Thymus (tissue), 11 donors: ENCODE measurements at regions not wholly inside any gene's neighbourhood (a gene's known extent, or its start where the extent isn't known, plus 50 kb on each side); places are given as distances from the start of the nearest gene placed in this dataset.
"Not testable (repeated sequence)": the region's sequence is repeated elsewhere in the genome, so short reads cannot be mapped to it uniquely, and the experiment has no call there.

Source experiments
- DNase-seq, 9 donors: peaks; one replicate each; pipeline ENCODE4 v3.0.0-alpha.2; 2013; ENCODE audit warnings: low spot score in 9 of 9, low read depth in 6 of 9, missing footprints in 1 of 9
- H3K27ac ChIP-seq, 2 donors: one replicate each; pipeline ENCODE4 v1.5.1; 2013; ENCODE audit warnings: control low read depth in 1 of 2, low read depth in 1 of 2, low read length in 1 of 2, mild to moderate bottlenecking in 1 of 2, moderate library complexity in 1 of 2
- H3K27me3 ChIP-seq, 2 donors: one replicate each; pipeline ENCODE4 v1.5.1; 2013; ENCODE audit warnings: low read length in 1 of 2; ENCODE audit not compliant: control insufficient read depth in 2 of 2, insufficient read depth in 1 of 2
- H3K36me3 ChIP-seq, 2 donors: one replicate each; pipeline ENCODE4 v1.5.1; 2013; ENCODE audit warnings: low read length in 1 of 2, mild to moderate bottlenecking in 1 of 2, moderate library complexity in 1 of 2; ENCODE audit not compliant: control insufficient read depth in 2 of 2, insufficient read depth in 2 of 2
- H3K4me1 ChIP-seq, 2 donors: one replicate each; pipeline ENCODE4 v1.5.1; 2013; ENCODE audit warnings: low read length in 2 of 2; ENCODE audit not compliant: control insufficient read depth in 2 of 2, insufficient read depth in 2 of 2
- H3K4me3 ChIP-seq, 2 donors: one replicate each; pipeline ENCODE4 v1.5.1; 2013; ENCODE audit warnings: low read length in 2 of 2, control low read depth in 1 of 2, mild to moderate bottlenecking in 1 of 2
- H3K9me3 ChIP-seq, 2 donors: one replicate each; pipeline ENCODE4 v1.5.1; 2013; ENCODE audit warnings: low read length in 1 of 2, mild to moderate bottlenecking in 1 of 2; ENCODE audit not compliant: control insufficient read depth in 2 of 2, insufficient read depth in 1 of 2
- WGBS: extraction: QIAGEN DNeasy Blood & Tissue Kit; methylation state at CpG from one replicate; pipeline ENCODE4 v1.1.7; 2013; 5-methylcytosine and 5-hydroxymethylcytosine counted together
- donor health status: healthy.

DNA sequence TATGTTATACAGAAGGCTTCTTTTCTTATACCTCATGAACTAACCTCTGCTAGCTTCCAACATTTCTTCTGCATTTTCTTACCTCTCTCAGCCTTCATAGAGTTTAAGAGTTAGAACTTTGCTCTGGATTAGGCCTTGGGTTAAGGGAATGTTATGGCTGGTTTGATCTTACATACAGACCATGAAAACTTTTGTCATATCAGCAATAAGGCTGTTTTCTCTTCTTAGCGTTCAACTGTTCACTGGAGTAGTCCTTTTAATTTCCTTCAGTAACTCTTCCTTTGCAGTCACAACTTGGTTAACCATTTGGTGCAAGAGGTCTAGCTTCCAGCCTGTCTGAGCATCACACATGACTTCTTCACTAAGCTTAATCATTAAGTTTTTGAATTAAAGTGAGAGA, 329.0 kb upstream of the CCNG1 start:
- H3K27ac ChIP-seq, result no peak overlapping the region
- H3K9me3 ChIP-seq, result no peaks in the 10 kb centered on the region
- no peaks in the 10 kb centered on the region for H3K4me1 ChIP-seq
- no peaks in the 10 kb centered on the region for H3K36me3 ChIP-seq
- 96% methylated on average over 1 of the region's 1 CpG for WGBS
- H3K4me3 ChIP-seq, result no peak overlapping the region
- no peak for DNase-seq
- H3K27me3 ChIP-seq, result no peaks in the 10 kb centered on the region

DNA sequence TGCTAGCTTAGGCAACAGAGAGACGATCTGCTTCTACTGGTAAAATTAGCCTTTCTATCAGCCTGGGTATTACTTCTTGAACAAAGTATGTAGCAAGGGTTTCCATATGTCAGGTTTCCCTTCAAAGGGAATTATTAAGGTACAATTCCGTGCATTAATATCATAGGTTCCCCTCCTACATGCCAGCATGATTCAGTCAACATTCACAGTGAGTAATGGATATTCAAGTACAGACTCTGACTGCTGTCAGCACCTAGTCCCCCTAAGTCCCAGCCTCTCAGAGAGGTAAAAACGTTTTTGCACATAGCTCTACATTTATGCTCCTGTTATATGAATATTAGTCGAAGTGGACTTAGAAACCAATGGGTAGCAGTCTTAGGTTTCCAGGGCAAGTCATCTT, 322.4 kb upstream of the CCNG1 start:
- H3K36me3 ChIP-seq, result no peaks in the 10 kb centered on the region
- H3K27me3 ChIP-seq, result no peaks in the 10 kb centered on the region
- H3K9me3 ChIP-seq, result no peaks in the 10 kb centered on the region
- 78% methylated on average over 4 of the region's 4 CpGs for WGBS
- H3K4me3 ChIP-seq, result no peak overlapping the region
- no peak for DNase-seq
- no peaks in the 10 kb centered on the region for H3K4me1 ChIP-seq
- H3K27ac ChIP-seq, result no peak overlapping the region

DNA sequence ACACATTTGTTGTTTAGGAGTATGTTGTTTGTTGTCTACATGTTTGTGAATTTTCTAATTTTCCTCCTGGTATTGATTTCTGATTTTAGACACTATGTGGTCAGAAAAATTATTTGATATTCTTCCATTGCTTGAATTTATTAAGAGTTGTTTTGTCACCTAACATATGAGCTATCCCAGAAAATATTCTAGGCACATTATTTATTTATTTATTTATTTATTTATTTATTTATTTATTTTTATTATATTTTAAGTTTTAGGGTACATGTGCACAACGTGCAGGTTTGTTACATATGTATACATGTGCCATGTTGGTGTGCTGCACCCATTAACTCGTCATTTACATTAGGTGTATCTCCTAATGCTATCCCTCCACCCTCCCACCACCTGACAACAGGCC, 320.8 kb upstream of the CCNG1 start:
- not testable (repeated sequence) for DNase-seq, H3K4me1 ChIP-seq
- WGBS, result 87% methylated on average over 2 of the region's 2 CpGs

DNA sequence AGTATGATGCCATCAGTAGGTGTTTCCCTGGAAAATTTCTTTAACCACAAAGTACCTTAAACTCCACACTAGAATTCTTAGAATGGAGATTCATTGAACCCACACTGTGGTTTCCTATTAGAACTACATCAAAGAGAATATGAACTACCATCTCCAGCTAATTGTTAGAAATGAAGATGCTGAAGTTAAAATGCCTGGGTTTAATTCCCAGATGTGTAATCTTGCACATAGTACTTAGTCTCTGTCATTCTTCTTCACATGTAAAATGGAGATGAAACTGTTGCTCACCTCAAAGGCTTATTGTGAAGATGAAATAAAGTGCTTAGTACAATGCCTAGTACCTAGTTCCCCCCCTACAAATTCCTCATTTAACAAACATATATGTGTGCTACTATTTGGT, 303.3 kb upstream of the CCNG1 start:
- Histone ChIP-seq H3K4me3 (no peak overlapping the region), H3K27ac (no peak overlapping the region), H3K27me3 (no peaks in the 10 kb centered on the region), H3K4me1 (no peaks in the 10 kb centered on the region), H3K9me3 (no peaks in the 10 kb centered on the region), H3K36me3 (no peaks in the 10 kb centered on the region)
- DNase-seq, result no peak

More for the DNA sequence above, 320.8 kb upstream of the CCNG1 start:
- H3K9me3 ChIP-seq, H3K36me3 ChIP-seq, H3K4me3 ChIP-seq, H3K27me3 ChIP-seq, H3K27ac ChIP-seq: not testable (repeated sequence)

DNA sequence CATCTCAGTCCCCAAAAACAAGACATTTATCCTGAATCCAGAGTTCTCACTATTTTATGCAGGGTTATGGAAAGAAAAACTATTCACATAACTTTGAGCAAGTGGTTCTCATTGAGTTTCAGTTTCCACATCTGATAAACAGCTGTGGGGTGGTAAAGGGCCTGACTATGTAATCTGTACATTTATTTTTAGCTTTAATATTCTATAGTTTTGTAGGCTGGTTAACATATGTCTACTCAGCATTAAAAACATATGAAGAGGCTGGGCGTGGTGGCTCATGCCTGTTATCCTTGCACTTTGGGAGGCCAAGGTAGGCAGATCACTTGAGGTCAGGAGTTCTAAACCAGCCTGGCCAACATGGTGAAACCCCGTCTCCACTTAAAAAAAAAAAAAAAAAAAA, 301.5 kb upstream of the CCNG1 start:
- no peaks in the 10 kb centered on the region for H3K36me3 ChIP-seq
- H3K4me3 ChIP-seq, result no peak overlapping the region
- no peaks in the 10 kb centered on the region for H3K27me3 ChIP-seq
- H3K9me3 ChIP-seq, result no peaks in the 10 kb centered on the region
- no peak overlapping the region for H3K27ac ChIP-seq
- DNase-seq, result no peak
- no peaks in the 10 kb centered on the region for H3K4me1 ChIP-seq
- WGBS, result 91% methylated on average over 2 of the region's 2 CpGs

DNA sequence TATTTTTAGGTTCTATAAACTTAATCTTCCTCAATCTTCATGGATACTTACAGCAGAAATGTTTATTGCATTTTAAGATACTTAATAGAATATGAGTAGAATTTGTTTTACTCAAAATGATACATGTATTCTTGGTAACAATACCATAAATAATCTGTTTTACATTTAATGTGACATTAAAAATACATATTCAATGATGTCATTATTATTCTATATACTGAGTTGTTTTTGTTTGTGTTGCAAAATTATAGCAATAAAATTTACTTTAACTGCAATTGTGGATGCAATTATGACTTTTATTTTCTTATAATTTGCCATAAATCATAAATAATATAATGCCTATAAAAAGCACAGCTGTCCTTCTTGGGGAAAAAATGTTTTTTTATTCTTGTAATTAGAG, 275.9 kb upstream of the CCNG1 start:
- no peaks in the 10 kb centered on the region for H3K4me1 ChIP-seq
- H3K4me3 ChIP-seq, result no peak overlapping the region
- H3K36me3 ChIP-seq, result no peaks in the 10 kb centered on the region
- no peak for DNase-seq
- H3K27me3 ChIP-seq, result no peaks in the 10 kb centered on the region
- H3K9me3 ChIP-seq, result peaks cover 0 to 9% of the 10 kb centered on the region in 2 donors
- H3K27ac ChIP-seq, result no peak overlapping the region

DNA sequence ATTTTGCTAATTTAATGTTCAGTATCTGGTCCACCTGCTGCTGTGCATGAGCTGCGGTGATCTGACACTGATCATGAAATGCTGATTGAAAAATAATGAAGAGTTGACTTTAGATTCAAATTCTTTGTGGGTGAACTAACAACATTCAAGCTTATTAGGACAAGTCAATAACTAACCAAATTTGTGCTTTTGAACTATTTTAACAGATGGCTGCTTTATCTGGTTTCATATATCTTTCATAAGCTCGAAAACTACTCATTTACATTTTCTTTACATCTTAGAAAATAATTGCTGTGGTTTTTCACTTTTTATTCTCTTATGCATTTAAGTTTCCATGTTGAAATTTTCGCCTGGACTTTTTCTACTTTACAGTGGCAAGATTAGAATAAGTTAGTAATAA, 274.8 kb upstream of the CCNG1 start:
- Histone ChIP-seq H3K27ac (no peak overlapping the region), H3K4me1 (no peaks in the 10 kb centered on the region), H3K4me3 (no peak overlapping the region), H3K27me3 (no peaks in the 10 kb centered on the region), H3K9me3 (peaks cover 0 to 9% of the 10 kb centered on the region in 2 donors), H3K36me3 (no peaks in the 10 kb centered on the region)
- WGBS, result 90% methylated on average over 3 of the region's 3 CpGs
- DNase-seq, result no peak

DNA sequence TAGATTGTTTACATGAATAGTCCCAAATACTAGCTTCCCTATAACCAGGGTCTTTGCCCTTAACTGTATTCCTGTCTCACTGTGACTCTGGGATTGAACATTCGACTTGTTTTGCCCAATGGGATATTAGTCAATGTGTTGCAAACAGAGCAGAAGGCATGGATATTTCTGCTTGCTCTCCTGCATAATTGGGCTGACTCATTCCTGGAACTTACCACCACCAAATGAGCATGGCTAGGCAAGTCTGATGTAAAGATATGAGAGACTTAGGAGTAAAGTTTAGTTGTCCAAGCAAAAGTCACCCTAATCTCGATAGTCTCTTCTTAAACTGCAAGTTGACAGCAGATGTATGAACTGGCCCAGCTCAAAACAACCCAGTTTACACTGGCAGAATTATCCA, 273.5 kb upstream of the CCNG1 start:
- Histone ChIP-seq H3K36me3 (no peaks in the 10 kb centered on the region), H3K9me3 (peaks cover 0 to 9% of the 10 kb centered on the region in 2 donors), H3K4me3 (no peak overlapping the region), H3K27ac (no peak overlapping the region), H3K4me1 (no peaks in the 10 kb centered on the region), H3K27me3 (no peaks in the 10 kb centered on the region)
- no peak for DNase-seq
- WGBS, result 89% methylated on average over 2 of the region's 2 CpGs

DNA sequence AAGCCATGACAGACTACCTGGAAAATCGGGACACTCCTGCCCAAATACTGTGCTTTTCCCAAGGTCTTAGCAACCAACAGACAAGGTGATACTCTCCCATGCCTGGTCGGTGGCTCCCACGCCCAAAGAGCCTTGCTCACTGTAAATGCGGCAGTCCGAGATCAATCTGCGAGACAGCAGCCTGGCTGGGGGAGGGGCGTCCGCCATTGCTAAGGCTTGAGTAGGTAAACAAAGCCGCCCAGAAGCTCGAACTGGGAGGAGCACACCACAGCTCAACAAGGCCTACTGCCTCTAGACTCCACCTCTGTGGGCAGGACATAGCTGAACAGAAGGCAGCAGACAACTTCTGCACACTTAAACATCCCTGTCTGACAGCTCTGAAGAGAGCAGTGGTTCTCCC, 272.1 kb upstream of the CCNG1 start:
- H3K27ac ChIP-seq, result no peak overlapping the region
- no peak for DNase-seq
- peaks cover 0 to 9% of the 10 kb centered on the region in 2 donors for H3K9me3 ChIP-seq
- 96% methylated on average over 10 of the region's 10 CpGs for WGBS
- H3K4me1 ChIP-seq, result no peaks in the 10 kb centered on the region
- H3K4me3 ChIP-seq, result no peak overlapping the region
- H3K36me3 ChIP-seq, result no peaks in the 10 kb centered on the region
- no peaks in the 10 kb centered on the region for H3K27me3 ChIP-seq

DNA sequence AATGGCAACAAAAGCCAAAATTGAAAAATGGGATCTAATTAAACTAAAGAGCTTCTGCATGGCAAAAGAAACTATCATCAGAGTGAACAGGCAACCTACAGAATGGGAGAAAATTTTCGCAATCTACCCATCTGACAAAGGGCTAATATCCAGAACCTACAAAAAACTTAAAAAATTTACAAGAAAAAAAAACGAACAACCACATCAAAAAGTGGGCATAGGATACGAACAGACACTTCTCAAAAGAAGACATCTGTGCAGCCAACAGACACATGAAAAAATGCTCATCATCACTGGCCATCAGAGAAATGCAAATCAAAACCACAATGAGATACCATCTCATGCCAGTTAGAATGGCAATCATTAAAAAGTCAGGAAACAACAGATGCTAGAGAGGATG, 267.2 kb upstream of the CCNG1 start:
- DNase-seq, result not testable (repeated sequence)
- whole genome bisulfite sequencing, result 83% methylated on average over 3 of the region's 3 CpGs

More for the DNA sequence above, 267.2 kb upstream of the CCNG1 start:
- not testable (repeated sequence) for H3K36me3 ChIP-seq, H3K9me3 ChIP-seq, H3K4me1 ChIP-seq, H3K27me3 ChIP-seq, H3K27ac ChIP-seq, H3K4me3 ChIP-seq
